GM19395 (cell line): ENCODE measurements at regions not wholly inside any gene's neighbourhood (a gene's known extent, or its start where the extent isn't known, plus 50 kb on each side); places are given as distances from the start of the nearest gene placed in this dataset.
A peak's percentile ranks its signal among the peaks of the same experiment; 100 is the strongest.

ENCODE experiments used
- ATAC-seq: cut with Tn5 transposase; IDR thresholded peaks from one replicate; pipeline ENCODE4 v1.9.1; 2021; ENCODE audit warnings: mild to moderate bottlenecking, moderate library complexity; ENCODE audit not compliant: unreplicated experiment

GRCh38 chr2:60603533-60604190, 50.2 kb upstream of the BCL11A start:
- no peak for ATAC-seq

- no peak for ATAC-seq
Measured at GRCh38 chr2:60604486-60605064, 51.1 kb upstream of the BCL11A start.

DNA sequence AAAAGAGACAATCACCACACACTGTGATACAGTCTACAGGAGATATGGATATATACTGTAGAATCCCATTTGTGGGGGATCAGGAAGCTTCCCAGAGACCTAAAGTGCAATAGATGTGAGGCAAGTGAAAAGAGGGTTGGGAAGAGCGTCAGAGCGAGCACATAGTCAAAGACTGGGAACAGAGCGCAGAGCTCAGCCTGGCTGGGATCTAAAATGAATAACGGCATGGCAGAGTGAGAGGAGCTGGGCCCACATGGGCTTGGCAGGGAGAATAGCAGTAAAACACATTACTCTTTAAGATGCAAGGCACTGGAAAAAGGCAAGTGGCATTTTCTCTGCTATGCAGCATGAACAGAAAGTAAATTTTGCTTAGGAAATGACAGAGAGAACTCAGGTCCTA, 52.4 kb upstream of the BCL11A start:
- ATAC-seq = no peak

GRCh38 chr2:60608679-60609078, 55.2 kb upstream of the BCL11A start:
- no peak for ATAC-seq

DNA sequence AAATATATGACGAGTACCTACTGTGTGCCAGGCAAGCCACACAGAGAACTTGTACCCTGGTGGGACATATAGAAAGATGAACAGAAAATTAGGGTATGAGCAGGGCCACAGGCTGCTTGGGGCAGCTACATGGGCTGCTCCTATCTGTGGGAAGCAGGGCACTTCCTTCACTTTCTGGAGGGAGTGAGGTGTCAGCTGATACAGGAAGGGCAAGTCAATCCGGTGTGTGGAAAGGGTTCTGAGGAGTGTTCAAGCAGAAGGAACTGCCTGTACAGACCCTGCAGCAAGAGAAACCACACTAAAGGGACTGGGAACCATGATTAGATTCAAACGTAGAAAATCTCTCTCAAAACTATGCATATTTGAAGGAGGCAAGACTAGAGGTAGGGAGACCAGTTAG, 58.6 kb upstream of the BCL11A start:
- ATAC-seq = no peak

DNA sequence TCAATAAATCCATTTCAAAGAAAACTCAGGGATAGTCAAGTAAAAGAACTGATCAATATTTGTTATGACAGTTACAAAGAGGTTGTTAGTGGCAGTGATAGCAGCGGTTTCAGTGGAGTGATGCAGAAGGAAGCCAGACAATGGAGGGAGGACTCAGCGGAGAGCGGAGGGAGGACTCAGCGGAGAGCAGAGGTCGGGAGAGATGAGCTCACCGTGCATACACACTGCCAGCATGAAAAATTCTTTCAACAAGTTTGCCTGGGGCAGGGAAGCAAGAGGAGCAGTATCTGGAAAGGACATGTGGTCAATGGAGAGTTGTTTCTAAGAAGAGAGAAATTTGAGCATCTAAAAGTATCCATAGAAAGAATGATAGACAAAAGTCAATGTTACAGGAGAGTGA, 60.9 kb upstream of the BCL11A start:
- no peak for ATAC-seq

DNA sequence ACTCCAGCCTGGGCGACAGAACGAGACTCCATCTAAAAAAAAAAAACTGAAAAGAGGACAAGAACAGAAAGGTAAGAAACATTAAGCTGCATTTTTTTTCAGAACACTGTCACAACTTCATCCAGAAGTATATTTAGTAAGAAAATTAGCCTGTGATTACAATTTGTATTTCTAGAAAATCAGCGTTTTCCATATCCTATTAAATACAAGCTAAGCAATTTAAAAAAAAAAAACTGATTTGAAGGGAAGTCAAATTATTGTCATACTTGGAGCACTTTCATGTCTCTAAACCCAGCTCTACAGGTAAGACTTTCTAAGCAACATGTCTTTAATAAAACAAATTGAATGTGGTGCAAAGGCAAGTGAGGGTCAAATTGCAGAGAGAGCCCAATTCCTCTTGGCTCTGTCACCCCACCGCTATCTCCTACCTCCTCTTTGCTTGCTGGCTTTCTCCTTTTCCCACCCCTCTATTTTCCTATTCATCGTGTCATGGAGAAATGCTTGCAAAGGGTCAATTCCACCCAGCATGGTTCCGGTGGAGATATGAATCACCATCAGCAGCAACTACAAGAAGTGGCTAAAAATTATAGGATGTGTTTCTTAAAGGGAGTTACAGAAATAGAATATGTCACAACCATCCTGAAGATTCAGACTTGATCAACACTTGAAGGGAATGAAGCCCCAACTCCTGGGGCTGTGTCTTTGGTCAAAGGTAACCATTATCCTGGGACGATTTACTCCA, 68.4 kb upstream of the BCL11A start:
- no peak for ATAC-seq

DNA sequence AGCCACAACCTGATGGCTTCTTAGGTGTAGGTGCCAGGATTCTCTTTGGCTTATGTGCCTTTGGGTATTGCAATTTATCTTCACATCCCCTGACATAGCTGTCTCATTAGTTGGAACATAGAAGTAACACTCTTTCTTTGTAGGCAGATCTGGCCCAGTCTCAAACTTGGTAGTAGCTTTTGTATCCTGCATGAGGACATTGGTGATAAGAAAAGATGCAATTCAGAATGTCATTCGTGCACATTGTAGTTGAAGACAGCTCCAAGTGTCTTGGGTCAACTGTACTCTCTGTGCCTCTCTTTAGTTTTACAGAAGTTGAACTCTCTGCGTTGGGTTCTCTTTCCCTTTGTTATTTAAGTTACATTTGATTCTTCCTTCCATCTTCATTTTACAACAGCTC, 69.6 kb upstream of the BCL11A start:
- no peak for ATAC-seq

DNA sequence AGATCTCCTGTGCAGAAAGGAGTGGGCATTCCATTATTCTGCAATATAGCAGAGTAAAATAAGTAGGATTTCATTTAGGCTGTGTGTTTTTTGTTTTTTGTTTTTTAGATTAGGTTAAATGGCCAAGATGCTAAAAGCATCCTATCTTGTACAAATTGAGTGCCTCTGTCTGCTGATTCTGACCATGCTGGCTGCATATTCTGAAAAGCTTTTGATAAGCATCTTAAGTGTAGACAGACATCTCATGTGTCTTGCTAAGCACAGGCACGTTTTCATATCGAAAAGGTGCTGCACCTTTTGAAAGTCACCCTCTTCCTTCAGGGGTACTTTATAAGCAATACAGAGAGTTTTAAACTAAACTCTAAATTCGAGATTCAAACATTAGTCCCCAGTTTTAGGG, 74.0 kb upstream of the BCL11A start:
- ATAC-seq = no peak

GRCh38 chr2:60628026-60628425, 74.6 kb upstream of the BCL11A start:
- no peak for ATAC-seq

GRCh38 chr2:60628615-60629304, 75.3 kb upstream of the BCL11A start:
- ATAC-seq = no peak

GRCh38 chr2:60629305-60629662, 75.8 kb upstream of the BCL11A start:
- ATAC-seq = no peak

- ATAC-seq = no peak
Measured at GRCh38 chr2:60629801-60630385, 76.4 kb upstream of the BCL11A start.

DNA sequence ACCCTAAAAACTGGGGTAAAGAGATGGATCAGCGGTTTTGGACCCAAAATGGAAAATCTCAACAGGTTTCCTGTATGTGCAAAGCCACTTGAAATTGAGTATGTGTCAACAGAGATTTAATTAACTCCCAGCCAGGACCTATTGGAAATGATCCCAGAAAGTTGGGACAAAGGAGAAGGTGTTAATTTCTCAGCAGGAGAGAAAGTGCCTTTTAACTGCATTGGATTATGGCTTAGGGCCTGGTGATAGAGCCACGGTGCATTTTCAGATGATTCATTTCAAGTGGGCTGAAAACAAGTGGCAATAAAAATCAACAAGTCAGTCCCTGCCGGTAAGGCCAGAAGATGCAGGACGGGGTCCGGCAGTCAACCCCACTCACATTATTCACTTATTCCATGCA, 80.2 kb upstream of the BCL11A start:
- ATAC-seq = no peak

- ATAC-seq = no peak
Measured at GRCh38 chr2:60634438-60634837, 81.0 kb upstream of the BCL11A start.

GRCh38 chr2:60641811-60642788, 88.6 kb upstream of the BCL11A start:
- ATAC-seq = peak; percentile 81

DNA sequence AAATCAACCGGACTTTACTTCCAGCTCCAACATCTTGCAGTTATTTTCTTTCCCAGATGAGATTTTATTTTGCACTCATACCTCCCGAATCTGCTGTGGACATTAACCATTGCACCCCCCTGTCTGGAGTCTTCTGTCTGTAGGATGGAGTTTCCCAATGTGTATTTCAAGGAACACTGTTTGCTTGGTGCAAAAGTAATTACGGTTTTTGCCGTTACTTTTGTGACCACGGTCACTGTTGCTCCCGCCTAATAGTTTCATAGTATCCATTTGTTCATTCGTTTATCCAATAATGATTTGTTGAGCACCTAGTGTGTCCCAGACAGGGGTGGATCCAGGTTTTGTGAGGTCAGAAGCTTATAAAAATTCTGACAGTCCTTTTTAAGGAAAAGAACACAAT, 90.3 kb upstream of the BCL11A start:
- no peak for ATAC-seq

GRCh38 chr2:60644951-60645350, 91.5 kb upstream of the BCL11A start:
- ATAC-seq = no peak

DNA sequence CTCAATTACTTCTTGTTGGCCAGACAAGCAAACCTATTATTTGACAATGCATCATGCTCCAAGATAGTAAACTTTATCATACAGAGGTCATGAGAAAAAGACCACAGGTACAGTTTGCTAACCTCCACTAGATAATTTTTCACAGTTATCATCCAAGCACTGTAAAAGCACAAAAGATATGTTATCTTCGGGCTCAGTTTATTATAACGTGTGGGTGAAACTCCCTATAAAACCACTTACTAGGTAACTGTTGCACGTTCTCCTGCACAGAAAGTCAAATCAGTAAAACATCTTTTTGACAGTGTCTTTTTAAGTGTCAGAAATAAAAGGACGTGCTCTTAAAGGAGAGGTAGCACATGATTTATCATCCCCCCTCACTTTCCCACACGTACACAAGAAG, 94.7 kb upstream of the BCL11A start:
- no peak for ATAC-seq

GRCh38 chr2:60649721-60650120, 96.3 kb upstream of the BCL11A start:
- no peak for ATAC-seq
